HG03280 (cell line): ENCODE measurements at regions not wholly inside any gene's neighbourhood (a gene's known extent, or its start where the extent isn't known, plus 50 kb on each side); places are given as distances from the start of the nearest gene placed in this dataset.
"Not testable (repeated sequence)": the region's sequence is repeated elsewhere in the genome, so short reads cannot be mapped to it uniquely, and the experiment has no call there.

Experiments
- ATAC-seq: cut with Tn5 transposase; IDR thresholded peaks from one replicate; pipeline ENCODE4 v1.9.1; 2021; ENCODE audit warnings: mild to moderate bottlenecking, moderate library complexity; ENCODE audit not compliant: unreplicated experiment

DNA sequence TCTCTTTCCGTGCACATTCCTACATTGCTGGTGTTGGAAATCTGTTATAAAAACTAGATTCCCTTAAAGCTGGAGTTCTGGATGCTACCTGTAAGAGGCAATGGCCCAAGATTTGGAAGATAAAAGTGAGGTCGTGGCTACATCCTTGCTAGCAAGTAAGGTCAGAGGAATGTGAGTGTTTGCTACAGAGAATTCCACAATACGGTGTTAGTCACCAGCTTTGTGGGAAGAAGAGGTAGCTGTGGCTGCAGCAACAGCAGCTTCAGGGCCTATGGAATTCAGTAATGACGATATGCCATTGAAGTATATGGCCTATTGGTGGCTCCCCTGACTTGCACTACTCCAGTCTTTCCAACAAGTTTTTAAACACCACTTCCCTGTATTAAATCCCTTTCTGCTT, 227.7 kb upstream of the TMEM260 start:
- no peak for ATAC-seq

DNA sequence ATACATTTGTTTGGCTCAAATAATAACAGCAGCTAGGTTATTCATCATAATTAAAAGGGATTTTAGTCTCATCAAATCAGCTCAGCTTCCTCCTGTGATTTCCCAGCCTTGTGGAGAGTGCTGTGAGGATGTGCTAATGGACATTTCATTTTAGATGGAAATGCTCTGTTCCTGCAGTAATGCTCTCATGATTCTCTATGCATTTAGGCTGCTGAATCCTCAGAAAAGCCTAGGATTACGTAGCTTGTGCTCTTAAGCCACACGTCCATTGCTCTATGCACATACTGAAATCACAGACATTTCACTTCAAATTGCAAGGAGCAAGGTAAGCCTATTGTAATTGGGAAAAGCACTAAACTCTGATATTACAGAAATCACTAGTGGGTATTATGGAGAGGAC, 226.6 kb upstream of the TMEM260 start:
- no peak for ATAC-seq

- no peak for ATAC-seq
Measured at GRCh38 chr14:56357428-56357827, 222.2 kb upstream of the TMEM260 start.

DNA sequence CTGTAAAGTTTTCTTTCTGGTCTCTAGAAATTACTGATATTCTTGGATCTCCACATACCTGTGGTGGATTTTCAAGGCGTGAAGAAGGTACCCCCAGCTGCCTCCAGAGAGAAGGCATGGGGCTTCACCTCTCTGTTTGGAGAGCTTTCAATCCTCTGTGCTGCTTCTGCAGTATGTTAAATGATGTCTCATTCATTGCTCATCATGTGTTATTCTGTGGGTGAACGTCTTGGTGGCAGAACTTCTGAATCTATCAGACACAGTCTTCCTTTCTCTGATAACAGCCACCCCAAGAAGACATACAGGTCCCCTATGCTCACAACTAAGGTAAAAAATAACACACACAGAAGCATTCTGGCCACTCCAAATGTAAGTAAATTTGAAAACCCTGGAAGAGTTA, 221.3 kb upstream of the TMEM260 start:
- no peak for ATAC-seq

DNA sequence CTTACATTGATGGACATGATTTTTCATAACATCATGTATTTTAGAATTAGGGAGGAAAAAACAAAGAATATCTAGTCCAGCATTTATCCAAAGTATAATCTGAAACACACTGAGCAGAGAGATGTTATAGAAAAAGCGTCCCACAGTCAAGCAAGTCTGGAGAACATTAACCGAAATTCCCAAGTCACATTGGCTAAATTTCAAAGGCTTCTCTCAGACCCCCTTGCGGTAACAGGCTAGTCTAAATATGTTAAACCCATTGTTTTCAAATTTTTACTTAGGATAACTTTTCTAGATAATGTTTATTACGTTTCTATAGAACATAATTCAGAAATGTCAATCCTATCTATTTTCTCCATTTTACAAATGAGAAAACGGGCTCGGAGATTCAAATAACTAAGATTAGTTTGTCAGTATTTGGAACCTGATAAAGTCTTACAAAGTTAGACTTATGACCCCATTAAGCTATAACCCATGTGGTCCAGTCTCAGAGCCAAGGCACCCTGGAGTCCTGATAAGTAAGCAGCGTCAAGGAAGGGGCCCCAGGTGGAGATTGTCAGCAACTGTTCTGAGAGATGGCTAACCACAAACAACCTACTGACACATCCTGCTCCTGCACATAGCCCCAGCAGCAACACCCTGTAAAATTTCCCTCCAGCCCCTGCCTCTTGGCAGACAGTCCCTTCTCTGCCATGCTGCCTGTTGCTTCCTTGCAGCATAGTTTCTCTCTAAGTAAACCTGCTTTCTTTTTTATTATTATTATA, 220.6 kb upstream of the TMEM260 start:
- ATAC-seq = no peak

DNA sequence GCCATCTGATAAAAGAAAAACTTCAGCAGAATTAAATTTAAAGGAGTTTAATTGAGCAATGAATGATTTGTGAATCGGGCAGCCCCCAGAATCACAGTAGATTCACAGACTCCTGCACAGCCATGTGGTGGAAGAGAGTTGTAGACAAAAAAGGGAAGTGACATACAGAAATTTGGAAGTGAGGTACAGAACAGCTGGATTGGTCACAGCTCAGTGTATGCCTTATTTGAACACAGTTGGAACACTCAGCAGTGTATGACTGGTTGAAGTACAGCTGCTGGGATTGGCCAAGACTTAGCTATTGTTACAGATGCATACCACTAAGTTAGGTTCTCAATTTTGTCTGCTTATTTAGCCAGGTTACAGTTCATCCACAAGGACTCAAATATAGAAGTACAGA, 213.9 kb upstream of the TMEM260 start:
- ATAC-seq = not testable (repeated sequence)

- no peak for ATAC-seq
Measured at GRCh38 chr14:56367416-56367815, 212.2 kb upstream of the TMEM260 start.

- no peak for ATAC-seq
Measured at GRCh38 chr14:56371737-56372136, 207.9 kb upstream of the TMEM260 start.

- no peak for ATAC-seq
Measured at GRCh38 chr14:56374421-56374820, 205.2 kb upstream of the TMEM260 start.

- ATAC-seq = no peak
Measured at GRCh38 chr14:56378046-56378445, 201.6 kb upstream of the TMEM260 start.

- no peak for ATAC-seq
Measured at GRCh38 chr14:56378475-56378877, 201.1 kb upstream of the TMEM260 start.

- no peak for ATAC-seq
Measured at GRCh38 chr14:56379956-56380355, 199.6 kb upstream of the TMEM260 start.

- ATAC-seq = no peak
Measured at GRCh38 chr14:56386024-56386423, 193.6 kb upstream of the TMEM260 start.

GRCh38 chr14:56390859-56391258, 188.7 kb upstream of the TMEM260 start:
- no peak for ATAC-seq

DNA sequence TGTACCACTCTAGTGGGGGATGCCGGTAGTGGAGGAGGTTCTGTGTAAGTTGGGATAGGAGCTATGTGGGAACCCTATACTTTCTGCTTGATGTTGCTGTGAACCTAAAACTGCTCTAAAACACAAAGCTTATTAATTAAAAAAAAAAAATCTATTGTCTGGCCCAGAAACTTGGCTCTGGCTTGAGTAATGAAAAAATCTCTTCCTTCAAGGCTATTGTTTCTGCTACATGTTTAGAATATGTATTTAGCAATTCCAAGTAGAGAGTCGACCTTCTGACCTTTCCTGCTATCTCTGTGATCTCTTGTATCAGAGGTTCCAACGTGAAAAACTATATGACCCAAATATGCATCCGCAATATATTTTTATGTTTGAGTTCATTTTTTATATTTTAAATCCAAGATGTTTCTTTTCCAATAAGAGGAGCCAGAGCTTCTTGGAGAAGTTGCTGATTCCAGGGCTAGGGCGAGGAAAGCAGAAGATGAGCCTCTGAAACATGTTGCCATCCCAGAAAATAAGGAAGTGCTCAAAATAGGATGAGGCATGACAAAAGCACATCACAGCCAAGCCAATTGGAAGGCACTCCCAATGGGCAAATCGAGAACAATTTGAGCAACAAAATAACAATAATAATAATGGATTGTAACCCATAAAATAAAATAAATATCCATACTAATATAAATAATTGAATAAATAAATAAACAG, 184.6 kb upstream of the TMEM260 start:
- ATAC-seq = no peak

DNA sequence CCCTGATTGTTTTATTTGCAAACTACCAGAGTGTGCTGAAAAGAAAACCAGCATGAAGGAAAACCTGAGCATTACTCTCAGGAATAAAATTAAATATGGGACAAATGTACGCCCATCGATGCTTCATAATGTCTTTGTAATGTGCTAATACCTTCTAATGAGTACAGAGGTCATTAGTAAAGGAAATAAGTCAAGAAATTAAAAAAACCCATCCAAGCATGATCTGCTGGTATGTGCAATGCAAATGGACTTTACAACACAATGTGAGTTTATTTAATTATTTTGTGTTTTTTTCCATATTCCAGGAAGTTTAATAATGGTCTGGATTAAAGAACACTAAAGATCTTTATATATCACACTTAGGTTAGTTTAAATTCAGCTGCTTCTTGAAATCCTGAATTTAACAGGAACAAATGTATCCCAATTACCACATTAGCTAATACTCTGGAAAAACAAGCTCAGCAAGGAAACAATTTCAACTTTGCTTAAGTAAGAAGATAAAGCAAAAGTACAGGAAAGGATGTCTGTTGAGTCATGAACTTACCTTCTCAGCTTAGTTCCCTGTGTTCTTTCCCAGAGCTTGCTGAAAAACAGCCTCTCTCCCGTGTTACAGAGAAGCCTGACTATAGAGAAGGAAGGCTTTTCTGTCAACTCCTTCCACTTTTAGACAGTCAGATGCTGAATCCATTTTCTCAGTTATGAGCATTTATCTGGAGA, 179.3 kb upstream of the TMEM260 start:
- ATAC-seq = no peak

DNA sequence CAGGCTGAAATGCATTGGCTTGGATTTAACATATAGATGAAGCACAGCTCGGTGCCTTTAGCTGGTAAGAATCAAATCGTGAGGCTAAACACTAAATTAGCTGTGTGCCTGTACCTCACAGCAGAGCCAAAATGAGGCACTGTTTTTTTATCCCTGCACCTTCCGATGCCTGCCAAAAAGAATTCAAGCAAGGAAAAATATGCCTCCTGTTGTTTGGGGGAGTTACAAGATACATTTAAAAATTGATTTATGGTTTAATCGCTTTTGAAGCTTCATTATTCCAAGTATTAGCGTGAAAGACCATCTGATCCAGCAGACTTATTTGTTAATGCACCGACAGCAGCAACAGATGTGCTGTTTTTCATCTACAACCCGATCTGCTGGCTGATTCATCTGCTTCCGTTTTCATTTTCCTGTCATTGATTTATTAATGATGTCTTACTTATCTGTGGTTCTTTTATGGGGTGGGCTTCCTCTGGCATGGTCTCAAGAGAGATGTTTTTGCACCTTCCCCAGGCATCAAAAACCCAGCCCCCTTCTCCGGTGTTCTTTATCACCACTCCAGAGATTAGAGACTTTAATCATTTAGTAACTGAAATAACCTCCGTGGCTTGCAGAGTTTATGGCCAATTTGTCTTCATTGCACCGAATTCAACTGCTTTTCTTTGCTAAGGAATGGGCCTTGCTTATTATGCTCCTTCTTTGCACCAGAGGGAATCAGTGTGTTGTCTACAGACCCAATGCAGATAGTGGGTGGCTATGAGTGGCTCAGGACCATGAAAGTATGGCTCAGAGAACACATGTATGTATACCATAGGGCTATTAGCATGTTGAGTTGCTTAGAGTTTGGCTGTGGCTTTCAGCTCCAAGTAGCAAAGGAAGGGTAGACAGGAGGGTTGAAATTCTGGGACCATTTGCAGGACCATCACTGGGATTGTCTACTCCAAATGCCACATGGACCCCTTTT, 166.8 kb upstream of the TMEM260 start:
- ATAC-seq = no peak

- no peak for ATAC-seq
Measured at GRCh38 chr14:56413721-56414120, 165.9 kb upstream of the TMEM260 start.

DNA sequence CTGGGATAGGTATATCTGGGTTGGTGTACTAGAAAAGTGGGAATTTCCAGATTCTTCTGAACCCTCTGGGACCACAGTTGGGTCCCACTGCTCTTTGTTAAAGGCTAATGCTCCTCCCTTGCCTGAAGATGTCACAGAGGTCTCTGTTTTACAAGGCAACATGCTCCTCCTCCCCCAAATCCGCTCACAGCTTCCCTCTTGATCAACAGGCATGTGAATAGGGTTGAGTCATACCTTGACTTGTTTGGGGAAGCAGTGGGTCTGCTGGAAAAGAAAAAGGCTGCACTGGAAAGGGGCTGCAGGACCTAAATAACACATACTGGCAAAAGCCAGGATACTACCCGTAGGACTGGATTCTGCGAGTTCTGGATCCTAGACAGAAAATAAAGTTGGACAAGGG, 165.4 kb upstream of the TMEM260 start:
- ATAC-seq = no peak

DNA sequence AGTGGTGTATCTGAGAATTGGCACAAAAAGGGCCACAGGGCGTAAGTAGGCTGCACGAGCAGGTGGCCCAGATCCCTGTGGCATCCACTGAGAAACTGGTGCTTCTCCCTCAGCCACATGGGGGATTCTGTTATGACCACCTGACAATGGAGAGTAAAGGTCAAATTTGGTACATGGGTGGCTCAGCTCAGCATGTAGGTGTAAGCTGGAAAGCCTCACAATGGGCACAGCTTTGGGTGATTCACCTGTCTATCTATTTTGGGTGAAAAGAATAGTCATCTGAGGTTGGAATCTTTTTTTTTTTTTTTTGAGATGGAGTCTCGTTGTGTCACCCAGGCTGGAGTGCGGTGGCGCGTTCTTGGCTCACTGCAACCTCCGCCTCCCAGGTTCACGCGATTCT, 163.4 kb upstream of the TMEM260 start:
- ATAC-seq = no peak

- ATAC-seq = no peak
Measured at GRCh38 chr14:56417173-56417572, 162.4 kb upstream of the TMEM260 start.
